Gastroesophageal sphincter (tissue), 4 donors: ENCODE measurements at regions not wholly inside any gene's neighbourhood (a gene's known extent, or its start where the extent isn't known, plus 50 kb on each side); places are given as distances from the start of the nearest gene placed in this dataset.

Source experiments
- ATAC-seq: fragments of 150-250 bp; one replicate; pipeline ENCODE4 v1.9.1; 2016; ENCODE audit warnings: mild to moderate bottlenecking, moderate library complexity
- H3K27ac ChIP-seq, 4 donors: fragments of 200-600 bp; sonication (generic) in 3 of 4; 1 replicate in 3 of 4; 2 replicates in 1 of 4; pipeline ENCODE4 v1.5.1; 2016 to 2019
- H3K27me3 ChIP-seq: fragments of 200-600 bp; sonication (generic); one replicate; pipeline ENCODE4 v1.5.1; 2019
- H3K36me3 ChIP-seq, 2 donors: fragments of 200-600 bp; sonication (generic); one replicate each; pipeline ENCODE4 v1.5.1; 2019; ENCODE audit warnings: control low read depth in 1 of 2
- H3K4me1 ChIP-seq, 3 donors: fragments of 200-600 bp; sonication (generic); 1 replicate in 2 of 3; 2 replicates in 1 of 3; pipeline ENCODE4 v1.5.1; 2016 to 2019; ENCODE audit warnings: control low read depth in 2 of 3
- H3K4me3 ChIP-seq, 2 donors: fragments of 200-600 bp; sonication (generic); one replicate each; pipeline ENCODE4 v1.5.1; 2019; ENCODE audit warnings: mild to moderate bottlenecking in 1 of 2, moderate library complexity in 1 of 2
- H3K9me3 ChIP-seq, 3 donors: fragments of 200-600 bp; sonication (generic); one replicate each; pipeline ENCODE4 v1.5.1; 2017 to 2019; ENCODE audit warnings: control low read depth in 2 of 3
- EP300 ChIP-seq: sonication (generic); formaldehyde crosslinking; IDR thresholded peaks from one replicate; pipeline ENCODE4 v1.6.1; 2017; ENCODE audit warnings: antibody characterized with exemption, mild to moderate bottlenecking
- POLR2A ChIP-seq, 2 donors: fragments of 450-650 bp; IDR thresholded peaks; one replicate each; pipeline ENCODE4 v1.6.1; 2017; ENCODE audit warnings: antibody characterized with exemption in 2 of 2, mild to moderate bottlenecking in 2 of 2, moderate library complexity in 1 of 2
- POLR2AphosphoS5 ChIP-seq: sonication (generic); formaldehyde crosslinking; IDR thresholded peaks from one replicate; pipeline ENCODE4 v1.6.1; 2017; ENCODE audit warnings: antibody characterized with exemption
- WGBS, 2 donors: methylation state at CpG; one replicate each; pipeline ENCODE4 v1.1.5; 2018; ENCODE audit warnings: low coverage in 1 of 2; 5-methylcytosine and 5-hydroxymethylcytosine counted together
- TF ChIP-seq, protein P1 (sequence below), 4 experiments: fragments of 200-600 bp in 2 of 4; fragments of 450-650 bp in 2 of 4; sonication (generic) in 1 of 4; IDR thresholded peaks; one replicate each; pipeline ENCODE4 v1.5.1; 2017 to 2019; ENCODE audit warnings: antibody characterized with exemption in 4 of 4, mild to moderate bottlenecking in 2 of 4, moderate library complexity in 2 of 4

DNA sequence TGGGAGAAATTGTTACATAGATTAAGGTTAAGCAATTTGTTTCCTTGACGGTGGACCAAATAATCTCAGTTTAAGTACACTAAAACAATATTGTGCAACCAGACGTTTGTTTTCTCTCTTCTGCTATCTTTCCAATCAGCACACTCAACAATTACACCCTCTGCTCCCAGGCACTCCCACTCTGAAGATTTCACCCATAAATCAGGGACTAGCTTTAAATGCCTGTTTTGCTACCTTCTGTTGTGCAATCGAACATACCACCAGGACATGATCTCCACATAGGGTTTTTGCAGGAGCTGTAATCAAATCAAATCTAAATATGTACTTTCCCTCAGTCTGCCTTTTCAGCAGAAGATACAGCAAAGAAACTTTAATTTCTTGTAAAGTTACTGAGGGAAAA, 405.8 kb upstream of the TLE4 start:
- H3K36me3 ChIP-seq: no peaks in the 10 kb centered on the region
- ATAC-seq: no peak
- 48 to 51% methylated on average over 3 of the region's 3 CpGs for WGBS, 2 donors

DNA sequence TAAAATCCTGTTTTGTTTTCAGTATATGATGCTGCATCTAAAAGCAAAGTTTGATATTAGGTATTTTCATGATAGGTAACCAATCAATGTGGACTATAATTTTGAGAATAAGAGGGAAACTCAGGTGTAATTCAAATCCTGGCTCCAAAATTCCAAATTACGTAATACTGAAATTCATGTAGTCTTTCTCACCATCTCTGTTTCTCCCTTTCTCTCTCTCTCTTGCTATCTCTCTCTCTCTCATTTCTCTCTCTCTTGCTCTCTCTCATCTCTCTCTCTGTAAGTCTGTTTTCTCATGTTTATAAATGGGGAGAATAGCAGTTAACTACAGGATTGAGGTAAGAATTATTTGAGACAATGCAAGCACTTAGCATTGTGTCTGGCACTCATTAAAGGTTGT, 401.1 kb upstream of the TLE4 start:
- WGBS, 2 donors: 93 to 100% methylated on average over 1 of the region's 1 CpG
- TF ChIP-seq POLR2A (IDR thresholded peaks at IDR 0.05) (no peak), POLR2AphosphoS5 (no peak), EP300 (no peak)
- TF ChIP-seq, protein P1, sequence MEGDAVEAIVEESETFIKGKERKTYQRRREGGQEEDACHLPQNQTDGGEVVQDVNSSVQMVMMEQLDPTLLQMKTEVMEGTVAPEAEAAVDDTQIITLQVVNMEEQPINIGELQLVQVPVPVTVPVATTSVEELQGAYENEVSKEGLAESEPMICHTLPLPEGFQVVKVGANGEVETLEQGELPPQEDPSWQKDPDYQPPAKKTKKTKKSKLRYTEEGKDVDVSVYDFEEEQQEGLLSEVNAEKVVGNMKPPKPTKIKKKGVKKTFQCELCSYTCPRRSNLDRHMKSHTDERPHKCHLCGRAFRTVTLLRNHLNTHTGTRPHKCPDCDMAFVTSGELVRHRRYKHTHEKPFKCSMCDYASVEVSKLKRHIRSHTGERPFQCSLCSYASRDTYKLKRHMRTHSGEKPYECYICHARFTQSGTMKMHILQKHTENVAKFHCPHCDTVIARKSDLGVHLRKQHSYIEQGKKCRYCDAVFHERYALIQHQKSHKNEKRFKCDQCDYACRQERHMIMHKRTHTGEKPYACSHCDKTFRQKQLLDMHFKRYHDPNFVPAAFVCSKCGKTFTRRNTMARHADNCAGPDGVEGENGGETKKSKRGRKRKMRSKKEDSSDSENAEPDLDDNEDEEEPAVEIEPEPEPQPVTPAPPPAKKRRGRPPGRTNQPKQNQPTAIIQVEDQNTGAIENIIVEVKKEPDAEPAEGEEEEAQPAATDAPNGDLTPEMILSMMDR (IDR thresholded peaks at IDR 0.05): no peak

More for the DNA sequence above, 405.8 kb upstream of the TLE4 start:
- Histone ChIP-seq H3K9me3 (peaks cover 0 to 17% (median 0%) of the 10 kb centered on the region in 3 donors), H3K4me1 (no peaks in the 10 kb centered on the region), H3K27ac (no peak overlapping the region), H3K27me3 (no peaks in the 10 kb centered on the region), H3K4me3 (no peak overlapping the region)
- TF ChIP-seq POLR2AphosphoS5 (no peak), POLR2A (IDR thresholded peaks at IDR 0.05) (no peak), EP300 (no peak)
- TF ChIP-seq, protein P1 (IDR thresholded peaks at IDR 0.05): no peak

DNA sequence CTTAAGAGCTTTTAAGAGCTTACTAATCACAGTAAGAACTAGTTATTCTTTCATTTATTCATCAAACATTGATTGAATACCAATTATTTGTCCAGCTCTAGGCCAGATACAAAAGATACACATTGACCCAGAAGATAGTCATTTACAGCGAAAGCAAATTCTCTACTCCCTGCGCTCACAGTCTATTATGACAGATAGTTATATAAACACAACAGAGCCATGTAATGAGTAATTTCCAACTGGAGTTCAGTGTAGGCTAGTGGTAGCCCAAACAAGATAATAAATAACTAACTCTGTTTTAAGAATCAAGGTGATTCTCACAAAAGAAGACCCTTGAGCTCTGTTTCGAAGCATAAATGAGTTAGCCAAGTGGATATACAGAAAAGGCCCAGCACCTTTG, 397.8 kb upstream of the TLE4 start:
- no peak overlapping the region for H3K4me3 ChIP-seq
- H3K27me3 ChIP-seq: no peaks in the 10 kb centered on the region
- H3K4me1 ChIP-seq: no peaks in the 10 kb centered on the region
- H3K36me3 ChIP-seq: no peaks in the 10 kb centered on the region
- H3K27ac ChIP-seq: no peak overlapping the region
- peaks cover 0 to 19% (median 0%) of the 10 kb centered on the region in 3 donors for H3K9me3 ChIP-seq
- ATAC-seq: no peak
- no peak for TF ChIP-seq POLR2AphosphoS5
- TF ChIP-seq, protein P1 (IDR thresholded peaks at IDR 0.05): no peak
- TF ChIP-seq EP300: no peak
- TF ChIP-seq POLR2A (IDR thresholded peaks at IDR 0.05): no peak
- WGBS, 2 donors: 76 to 82% methylated on average over 2 to 3 of the region's 3 CpGs

More for the DNA sequence above, 401.1 kb upstream of the TLE4 start:
- Histone ChIP-seq H3K36me3 (no peaks in the 10 kb centered on the region), H3K4me1 (no peaks in the 10 kb centered on the region), H3K4me3 (no peak overlapping the region), H3K27me3 (no peaks in the 10 kb centered on the region), H3K9me3 (peaks cover 0 to 19% (median 0%) of the 10 kb centered on the region in 3 donors), H3K27ac (no peak overlapping the region)
- ATAC-seq: no peak

DNA sequence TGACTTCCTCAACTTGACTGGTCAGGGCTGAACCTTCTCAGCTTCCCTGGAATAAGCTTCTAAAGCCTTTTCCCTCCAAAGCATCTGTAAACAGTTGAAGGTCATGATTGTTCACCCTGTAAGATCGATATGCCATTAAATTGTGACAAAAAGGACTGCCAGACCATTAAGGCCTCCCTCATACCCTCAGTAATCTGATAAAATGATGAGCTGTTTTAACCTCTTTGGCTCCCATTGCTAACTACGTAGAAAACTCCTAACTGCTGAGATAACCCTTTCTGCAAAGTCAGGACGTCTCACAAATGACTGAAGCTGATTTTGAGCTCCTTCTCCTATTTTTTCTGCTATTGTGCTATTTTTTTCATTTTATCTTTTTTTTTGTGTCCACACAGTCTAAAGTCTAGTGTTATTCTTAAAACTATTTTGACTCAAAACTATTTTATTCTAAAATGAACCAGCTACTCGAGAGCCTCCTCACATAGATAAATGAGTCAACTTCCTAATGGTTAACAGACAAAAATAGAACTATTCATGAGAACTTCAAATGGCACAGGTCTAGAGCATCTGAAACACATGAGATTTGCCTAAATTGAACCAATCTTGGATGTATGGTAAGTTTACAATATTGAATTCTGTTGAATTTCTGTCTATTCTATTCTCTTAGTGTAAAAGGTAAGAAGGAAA, 395.6 kb upstream of the TLE4 start:
- no peak for ATAC-seq
- WGBS, 2 donors: 60 to 61% methylated on average over 3 to 4 of the region's 4 CpGs
- no peak for TF ChIP-seq POLR2A (IDR thresholded peaks at IDR 0.05)
- TF ChIP-seq, protein P1 (IDR thresholded peaks at IDR 0.05): no peak
- no peak for TF ChIP-seq EP300
- TF ChIP-seq POLR2AphosphoS5: no peak
- no peak overlapping the region for H3K4me3 ChIP-seq
- no peaks in the 10 kb centered on the region for H3K36me3 ChIP-seq
- H3K9me3 ChIP-seq: peaks cover 0 to under 1% (median 0%) of the 10 kb centered on the region in 3 donors
- no peaks in the 10 kb centered on the region for H3K27me3 ChIP-seq
- no peak overlapping the region for H3K27ac ChIP-seq
- H3K4me1 ChIP-seq: no peaks in the 10 kb centered on the region

DNA sequence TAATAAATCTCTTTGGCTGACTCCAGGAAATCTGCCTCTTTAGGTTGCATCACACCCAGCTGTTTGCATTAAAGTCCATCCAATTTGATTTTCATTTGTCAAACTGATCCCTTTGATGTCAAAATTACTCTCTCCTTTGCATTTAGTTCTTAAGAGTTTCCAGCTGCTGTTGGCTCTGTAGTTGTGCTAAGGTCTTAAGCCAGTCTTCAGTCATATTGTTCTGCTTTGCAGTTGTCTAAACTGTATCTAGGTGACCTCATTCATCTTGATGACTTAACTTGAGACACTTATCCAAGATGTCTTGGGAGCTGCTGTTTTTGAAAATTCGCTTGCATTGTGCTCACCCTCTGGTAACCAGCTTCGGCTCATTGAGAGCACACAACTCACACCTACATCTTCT, 386.9 kb upstream of the TLE4 start:
- Histone ChIP-seq H3K4me1 (no peaks in the 10 kb centered on the region), H3K9me3 (no peaks in the 10 kb centered on the region), H3K27me3 (no peaks in the 10 kb centered on the region), H3K4me3 (no peak overlapping the region), H3K36me3 (no peaks in the 10 kb centered on the region), H3K27ac (no peak overlapping the region)
- ATAC-seq: no peak
- 25 to 61% methylated on average over 2 of the region's 2 CpGs for WGBS, 2 donors
- TF ChIP-seq POLR2A (IDR thresholded peaks at IDR 0.05) (no peak), POLR2AphosphoS5 (no peak), EP300 (no peak)
- TF ChIP-seq, protein P1 (IDR thresholded peaks at IDR 0.05): no peak
